Body of pancreas (tissue), 4 donors: ENCODE measurements at regions not wholly inside any gene's neighbourhood (a gene's known extent, or its start where the extent isn't known, plus 50 kb on each side); places are given as distances from the start of the nearest gene placed in this dataset.

Experiments
- CTCF ChIP-seq, 7 experiments: fragments of 450-650 bp in 4 of 7; fragments of 200-600 bp in 3 of 7; sonication (generic) in 3 of 7; IDR thresholded peaks; one replicate each; pipeline ENCODE4 v1.5.1; 2016 to 2019; ENCODE audit warnings: antibody characterized with exemption in 7 of 7
- POLR2A ChIP-seq, 3 donors: fragments of 450-650 bp; IDR thresholded peaks; one replicate each; pipeline ENCODE4 v1.6.1; 2016; ENCODE audit warnings: antibody characterized with exemption in 3 of 3, mild to moderate bottlenecking in 2 of 3

- TF ChIP-seq CTCF (IDR thresholded peaks at IDR 0.05) (no peak), POLR2A (IDR thresholded peaks at IDR 0.05) (no peak)
These were observed 436.2 kb upstream of the ZFHX3 start for GRCh38 chr16:73483934-73484711.
